GM12878 (cell line): ENCODE measurements at regions not wholly inside any gene's neighbourhood (a gene's known extent, or its start where the extent isn't known, plus 50 kb on each side); places are given as distances from the start of the nearest gene placed in this dataset.

Source experiments
- ATAC-seq: fragments of 200-7000 bp; cut with Tn5 transposase; 3 replicates; pipeline ENCODE4 v1.9.1; 2020; ENCODE audit warnings: mild to moderate bottlenecking, moderate library complexity
- BruUV-seq: library from RNA; stranded (reverse); fragments of 400-500 nt; replicated peaks from 2 replicates; lab custom pipeline; 2021; lab: Mats Ljungman, UMichigan
- CTCF ChIA-PET: fragments of 300-600 bp; sonication (Branson Sonifier 250); formaldehyde crosslinking; extraction: SDS; loops from one replicate; lab custom pipeline; 2021; ENCODE audit warnings: inconsistent platforms; lab: Yijun Ruan, JAX
- POLR2A ChIA-PET: fragments of 350-600 bp; formaldehyde crosslinking; extraction: SDS; loops from one replicate; lab custom pipeline; 2021; ENCODE audit warnings: inconsistent platforms; lab: Charles Lee
- RAD21 ChIA-PET: fragments of 300-600 bp; sonication (Branson Sonifier 250); formaldehyde crosslinking; loops from one replicate; lab custom pipeline; 2023; ENCODE audit warnings: antibody characterized with exemption; ENCODE audit not compliant: unreplicated experiment; lab: Charles Lee
- SMC1A ChIA-PET: fragments of 300-600 bp; sonication (Branson Sonifier 250); formaldehyde crosslinking; loops from one replicate; lab custom pipeline; 2023; ENCODE audit not compliant: unreplicated experiment, uncharacterized antibody; lab: Charles Lee
- DNase-seq: peaks from one replicate; pipeline ENCODE4 v3.0.0-alpha.2; 2011; ENCODE audit warnings: low read depth, low spot score
- FAIRE-seq: peaks from 3 replicates; lab custom pipeline; 2011; peaks lifted over from hg19 to GRCh38; lab: Jason Lieb, UNC
- H2AFZ ChIP-seq: 2 replicates; pipeline ENCODE4 v1.6.0; 2011; ENCODE audit warnings: low read depth, low read length, control low read depth; ENCODE audit not compliant: control insufficient read depth
- H3K27ac ChIP-seq: 2 replicates; pipeline ENCODE4 v1.5.1; 2011; ENCODE audit warnings: control low read depth; ENCODE audit not compliant: control insufficient read depth, insufficient read depth
- H3K27me3 ChIP-seq, 2 experiments: replicated peaks in 1 of 2; 2 replicates each; pipeline versions ENCODE4 v1.6.0 to v1.6.1; 2011; ENCODE audit warnings: low read length in 1 of 2; ENCODE audit not compliant: control insufficient read depth in 2 of 2, insufficient read depth in 2 of 2
- H3K36me3 ChIP-seq, 2 experiments: 2 replicates each; pipeline ENCODE4 v1.5.1; 2011; ENCODE audit warnings: low read length in 1 of 2; ENCODE audit not compliant: control insufficient read depth in 2 of 2, insufficient read depth in 2 of 2
- H3K4me1 ChIP-seq: 2 replicates; pipeline ENCODE4 v1.6.1; 2011; ENCODE audit warnings: mild to moderate bottlenecking, low read length, moderate library complexity, mixed read lengths; ENCODE audit not compliant: control insufficient read depth, insufficient read depth
- H3K4me2 ChIP-seq: 2 replicates; pipeline ENCODE4 v1.6.0; 2011; ENCODE audit warnings: control low read depth; ENCODE audit not compliant: control insufficient read depth, insufficient read depth
- H3K4me3 ChIP-seq: fragments of 200-600 bp; sonication (generic); 2 replicates; pipeline ENCODE4 v1.5.1; 2016
- H3K79me2 ChIP-seq: 2 replicates; pipeline ENCODE4 v1.6.0; 2011; ENCODE audit warnings: low read length; ENCODE audit not compliant: control insufficient read depth, insufficient read depth
- H3K9ac ChIP-seq: 2 replicates; pipeline ENCODE4 v1.8.0; 2011; ENCODE audit warnings: low read length, control low read depth, mixed read lengths; ENCODE audit not compliant: control insufficient read depth, insufficient read depth
- H3K9me3 ChIP-seq: replicated peaks from 3 replicates; pipeline ENCODE4 v1.5.1; 2011; ENCODE audit warnings: mild to moderate bottlenecking, low read length; ENCODE audit not compliant: control insufficient read depth, insufficient read depth
- H4K20me1 ChIP-seq: 2 replicates; pipeline ENCODE4 v1.6.0; 2011; ENCODE audit not compliant: control insufficient read depth, insufficient read depth
- CBFB ChIP-seq: IDR thresholded peaks from 2 replicates; pipeline ENCODE4 v1.6.1; 2016; ENCODE audit warnings: antibody characterized with exemption, low read depth
- CEBPB ChIP-seq, 2 experiments: fragments of 150-350 bp in 1 of 2; IDR thresholded peaks; 2 replicates each; pipeline ENCODE4 v1.6.1; 2012 to 2014; ENCODE audit warnings: low read depth in 2 of 2, low read length in 2 of 2, borderline replicate concordance in 1 of 2, inconsistent platforms in 1 of 2
- CHD1 ChIP-seq: IDR thresholded peaks from 2 replicates; pipeline ENCODE4 v1.6.1; 2012; ENCODE audit warnings: low read depth, low read length, improper control_type of control experiment
- NBN ChIP-seq: fragments of 450-650 bp; IDR thresholded peaks from 2 replicates; pipeline ENCODE4 v1.6.1; 2016
- PAX8 ChIP-seq: fragments of 450-650 bp; IDR thresholded peaks from 2 replicates; pipeline ENCODE4 v1.6.1; 2017; ENCODE audit warnings: mild to moderate bottlenecking, moderate library complexity
- RB1 ChIP-seq: fragments of 450-650 bp; formaldehyde crosslinking; IDR thresholded peaks from 2 replicates; pipeline ENCODE4 v1.6.1; 2017; ENCODE audit warnings: mild to moderate bottlenecking, borderline replicate concordance
- SREBF1 ChIP-seq: IDR thresholded peaks from 2 replicates; pipeline ENCODE4 v1.6.1; 2012; ENCODE audit warnings: mild to moderate bottlenecking, low read length
- STAT1 ChIP-seq: fragments of 450-650 bp; conservative IDR thresholded peaks from 2 replicates; pipeline ENCODE4 v1.6.1; 2014; ENCODE audit warnings: antibody characterized with exemption, mild to moderate bottlenecking
- SUPT20H ChIP-seq: IDR thresholded peaks from 2 replicates; pipeline ENCODE4 v1.6.1; 2011; ENCODE audit warnings: low read depth, mild to moderate bottlenecking, low read length, moderate library complexity, borderline replicate concordance; ENCODE audit not compliant: control insufficient read depth
- TCF7 ChIP-seq: IDR thresholded peaks from 2 replicates; pipeline ENCODE4 v1.6.1; 2014; ENCODE audit warnings: antibody characterized with exemption, borderline replicate concordance
- WGBS: methylation state at CpG from one replicate; pipeline ENCODE4 v1.1.6; 2016; ENCODE audit warnings: low lambda C conversion rate; ENCODE audit not compliant: insufficient replicate concordance, insufficient coverage; ENCODE audit errors: missing lambda C conversion rate; 5-methylcytosine and 5-hydroxymethylcytosine counted together
- in situ Hi-C: fragments of 300-500 bp; cut with MboI; formaldehyde crosslinking; loops from 9 replicates; pipeline ENCODE4 v1.14.3; 2018; ENCODE audit warnings: mixed read lengths
- intact Hi-C: fragments of 100-400 bp; cut with micrococcal nuclease; formaldehyde crosslinking; loops from one replicate; pipeline ENCODE4 v1.14.2; 2022; ENCODE audit not compliant: unreplicated experiment
- TF ChIP-seq, protein P1 (sequence below): IDR thresholded peaks from 2 replicates; pipeline ENCODE4 v1.6.1; 2012; ENCODE audit warnings: improper control_type of control experiment, low read depth, low read length; ENCODE audit not compliant: insufficient replicate concordance
- TF ChIP-seq, protein P2 (sequence below): fragments of 450-650 bp; IDR thresholded peaks from 2 replicates; pipeline ENCODE4 v1.6.1; 2017; ENCODE audit warnings: mild to moderate bottlenecking, moderate library complexity

DNA sequence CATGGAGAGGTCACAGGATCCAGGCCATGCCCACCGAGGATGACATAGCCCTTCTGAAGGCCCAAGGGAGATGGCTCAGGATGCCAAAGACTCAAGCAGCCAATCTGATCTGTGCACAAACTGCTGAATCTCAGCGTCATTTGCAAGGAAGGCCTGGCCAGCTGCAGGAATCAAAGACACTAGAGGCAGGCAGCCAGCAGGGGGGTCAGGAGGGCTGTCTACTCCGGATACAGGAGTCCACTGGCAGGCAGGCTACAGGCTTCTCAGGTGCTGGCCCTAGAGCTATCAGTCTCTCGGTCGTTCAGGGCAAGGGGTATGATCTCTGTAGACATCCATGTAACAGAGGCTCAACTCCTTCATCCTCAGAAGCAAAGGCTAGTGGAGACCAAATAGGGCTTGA, 1735.3 kb downstream of the TP53TG3F start:
- in situ Hi-C loops, result loop anchor here (25.0 kb wide), 1 partner anchor 393 kb away; no protein-coding TSS in a partner anchor
- DNase-seq (no peak), ATAC-seq (no peak), FAIRE-seq (no peak)
- Histone ChIP-seq H3K79me2 (no peaks in the 10 kb centered on the region), H3K27me3 (no peaks in the 10 kb centered on the region), H3K4me1 (no peaks in the 10 kb centered on the region), H3K4me3 (no peak overlapping the region), H3K36me3 (no peaks in the 10 kb centered on the region), H3K9me3 (no peaks in the 10 kb centered on the region; the same call in 2 of the 3 replicates), H3K4me2 (no peak overlapping the region), H3K27ac (no peak overlapping the region), H2AFZ (no peak overlapping the region), H3K9ac (no peak overlapping the region), H4K20me1 (no peaks in the 10 kb centered on the region)
- POLR2A ChIA-PET, result no interaction called here
- SMC1A ChIA-PET, result interaction anchor here (0.9 kb wide), 1 partner anchor 137 kb away, joined by 3 read pairs; no protein-coding TSS in a partner anchor
- no TSS peak for BruUV-seq
- WGBS, result 36% methylated on average over 5 of the region's 5 CpGs
- CTCF ChIA-PET, result no interaction called here
- intact Hi-C loops, result no loop called here
- RAD21 ChIA-PET, result no interaction called here
- no peak for TF ChIP-seq TCF7
- no peak for TF ChIP-seq NBN
- TF ChIP-seq STAT1, result no peak
- TF ChIP-seq, protein P1, sequence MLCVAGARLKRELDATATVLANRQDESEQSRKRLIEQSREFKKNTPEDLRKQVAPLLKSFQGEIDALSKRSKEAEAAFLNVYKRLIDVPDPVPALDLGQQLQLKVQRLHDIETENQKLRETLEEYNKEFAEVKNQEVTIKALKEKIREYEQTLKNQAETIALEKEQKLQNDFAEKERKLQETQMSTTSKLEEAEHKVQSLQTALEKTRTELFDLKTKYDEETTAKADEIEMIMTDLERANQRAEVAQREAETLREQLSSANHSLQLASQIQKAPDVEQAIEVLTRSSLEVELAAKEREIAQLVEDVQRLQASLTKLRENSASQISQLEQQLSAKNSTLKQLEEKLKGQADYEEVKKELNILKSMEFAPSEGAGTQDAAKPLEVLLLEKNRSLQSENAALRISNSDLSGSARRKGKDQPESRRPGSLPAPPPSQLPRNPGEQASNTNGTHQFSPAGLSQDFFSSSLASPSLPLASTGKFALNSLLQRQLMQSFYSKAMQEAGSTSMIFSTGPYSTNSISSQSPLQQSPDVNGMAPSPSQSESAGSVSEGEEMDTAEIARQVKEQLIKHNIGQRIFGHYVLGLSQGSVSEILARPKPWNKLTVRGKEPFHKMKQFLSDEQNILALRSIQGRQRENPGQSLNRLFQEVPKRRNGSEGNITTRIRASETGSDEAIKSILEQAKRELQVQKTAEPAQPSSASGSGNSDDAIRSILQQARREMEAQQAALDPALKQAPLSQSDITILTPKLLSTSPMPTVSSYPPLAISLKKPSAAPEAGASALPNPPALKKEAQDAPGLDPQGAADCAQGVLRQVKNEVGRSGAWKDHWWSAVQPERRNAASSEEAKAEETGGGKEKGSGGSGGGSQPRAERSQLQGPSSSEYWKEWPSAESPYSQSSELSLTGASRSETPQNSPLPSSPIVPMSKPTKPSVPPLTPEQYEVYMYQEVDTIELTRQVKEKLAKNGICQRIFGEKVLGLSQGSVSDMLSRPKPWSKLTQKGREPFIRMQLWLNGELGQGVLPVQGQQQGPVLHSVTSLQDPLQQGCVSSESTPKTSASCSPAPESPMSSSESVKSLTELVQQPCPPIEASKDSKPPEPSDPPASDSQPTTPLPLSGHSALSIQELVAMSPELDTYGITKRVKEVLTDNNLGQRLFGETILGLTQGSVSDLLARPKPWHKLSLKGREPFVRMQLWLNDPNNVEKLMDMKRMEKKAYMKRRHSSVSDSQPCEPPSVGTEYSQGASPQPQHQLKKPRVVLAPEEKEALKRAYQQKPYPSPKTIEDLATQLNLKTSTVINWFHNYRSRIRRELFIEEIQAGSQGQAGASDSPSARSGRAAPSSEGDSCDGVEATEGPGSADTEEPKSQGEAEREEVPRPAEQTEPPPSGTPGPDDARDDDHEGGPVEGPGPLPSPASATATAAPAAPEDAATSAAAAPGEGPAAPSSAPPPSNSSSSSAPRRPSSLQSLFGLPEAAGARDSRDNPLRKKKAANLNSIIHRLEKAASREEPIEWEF, result no peak
- no peak for TF ChIP-seq PAX8
- TF ChIP-seq, protein P2, sequence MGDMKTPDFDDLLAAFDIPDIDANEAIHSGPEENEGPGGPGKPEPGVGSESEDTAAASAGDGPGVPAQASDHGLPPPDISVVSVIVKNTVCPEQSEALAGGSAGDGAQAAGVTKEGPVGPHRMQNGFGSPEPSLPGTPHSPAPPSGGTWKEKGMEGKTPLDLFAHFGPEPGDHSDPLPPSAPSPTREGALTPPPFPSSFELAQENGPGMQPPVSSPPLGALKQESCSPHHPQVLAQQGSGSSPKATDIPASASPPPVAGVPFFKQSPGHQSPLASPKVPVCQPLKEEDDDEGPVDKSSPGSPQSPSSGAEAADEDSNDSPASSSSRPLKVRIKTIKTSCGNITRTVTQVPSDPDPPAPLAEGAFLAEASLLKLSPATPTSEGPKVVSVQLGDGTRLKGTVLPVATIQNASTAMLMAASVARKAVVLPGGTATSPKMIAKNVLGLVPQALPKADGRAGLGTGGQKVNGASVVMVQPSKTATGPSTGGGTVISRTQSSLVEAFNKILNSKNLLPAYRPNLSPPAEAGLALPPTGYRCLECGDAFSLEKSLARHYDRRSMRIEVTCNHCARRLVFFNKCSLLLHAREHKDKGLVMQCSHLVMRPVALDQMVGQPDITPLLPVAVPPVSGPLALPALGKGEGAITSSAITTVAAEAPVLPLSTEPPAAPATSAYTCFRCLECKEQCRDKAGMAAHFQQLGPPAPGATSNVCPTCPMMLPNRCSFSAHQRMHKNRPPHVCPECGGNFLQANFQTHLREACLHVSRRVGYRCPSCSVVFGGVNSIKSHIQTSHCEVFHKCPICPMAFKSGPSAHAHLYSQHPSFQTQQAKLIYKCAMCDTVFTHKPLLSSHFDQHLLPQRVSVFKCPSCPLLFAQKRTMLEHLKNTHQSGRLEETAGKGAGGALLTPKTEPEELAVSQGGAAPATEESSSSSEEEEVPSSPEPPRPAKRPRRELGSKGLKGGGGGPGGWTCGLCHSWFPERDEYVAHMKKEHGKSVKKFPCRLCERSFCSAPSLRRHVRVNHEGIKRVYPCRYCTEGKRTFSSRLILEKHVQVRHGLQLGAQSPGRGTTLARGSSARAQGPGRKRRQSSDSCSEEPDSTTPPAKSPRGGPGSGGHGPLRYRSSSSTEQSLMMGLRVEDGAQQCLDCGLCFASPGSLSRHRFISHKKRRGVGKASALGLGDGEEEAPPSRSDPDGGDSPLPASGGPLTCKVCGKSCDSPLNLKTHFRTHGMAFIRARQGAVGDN, result no peak
- TF ChIP-seq CHD1, result no peak
- TF ChIP-seq RB1, result no peak
- no peak for TF ChIP-seq CBFB
- TF ChIP-seq SUPT20H, result no peak
- TF ChIP-seq CEBPB (IDR thresholded peaks at IDR 0.05; ENCODE audit: borderline replicate concordance in 1 of 2, low read depth in 2 of 2, low read length in 2 of 2), result no peak
- TF ChIP-seq SREBF1, result no peak
